Neuronal stem cell (in vitro differentiated cells): ENCODE measurements at regions not wholly inside any gene's neighbourhood (a gene's known extent, or its start where the extent isn't known, plus 50 kb on each side); places are given as distances from the start of the nearest gene placed in this dataset.

ENCODE experiments used
- DNase-seq: peaks from one replicate; pipeline ENCODE4 v3.0.0-alpha.2; 2013; ENCODE audit warnings: low spot score
- H2AFZ ChIP-seq: one replicate; pipeline ENCODE4 v1.6.1; 2013; ENCODE audit warnings: mild to moderate bottlenecking, low read length, inconsistent platforms
- H2AK5ac ChIP-seq: 2 replicates; pipeline ENCODE4 v1.6.1; 2013; ENCODE audit warnings: low read depth, mild to moderate bottlenecking, inconsistent platforms, low read length, moderate library complexity, mixed read lengths
- H2BK120ac ChIP-seq: 2 replicates; pipeline ENCODE4 v1.6.1; 2013; ENCODE audit warnings: low read depth, mild to moderate bottlenecking, inconsistent platforms, low read length, moderate library complexity, mixed read lengths
- H2BK12ac ChIP-seq: one replicate; pipeline ENCODE4 v1.6.1; 2013; ENCODE audit warnings: low read length, inconsistent platforms
- H2BK15ac ChIP-seq: 2 replicates; pipeline ENCODE4 v1.6.1; 2013; ENCODE audit warnings: mild to moderate bottlenecking, low read length, inconsistent platforms, mixed read lengths
- H2BK5ac ChIP-seq: one replicate; pipeline ENCODE4 v1.6.1; 2013; ENCODE audit warnings: inconsistent platforms, mild to moderate bottlenecking, low read length, moderate library complexity
- H3K14ac ChIP-seq: one replicate; pipeline ENCODE4 v1.6.1; 2013; ENCODE audit warnings: low read length, inconsistent platforms
- H3K18ac ChIP-seq: 2 replicates; pipeline ENCODE4 v1.6.1; 2013; ENCODE audit warnings: low read length, inconsistent platforms
- H3K23ac ChIP-seq: 2 replicates; pipeline ENCODE4 v1.6.1; 2013; ENCODE audit warnings: low read depth, mild to moderate bottlenecking, mixed read lengths, low read length, inconsistent platforms; ENCODE audit not compliant: poor library complexity
- H3K27ac ChIP-seq: replicated peaks from 3 replicates; pipeline ENCODE4 v1.5.1; 2013; ENCODE audit warnings: low read length, inconsistent platforms
- H3K27me3 ChIP-seq, 3 experiments: 2 replicates each; pipeline ENCODE4 v1.6.1; 2013; ENCODE audit warnings: low read length in 3 of 3, mild to moderate bottlenecking in 2 of 3, inconsistent platforms in 1 of 3, low read depth in 1 of 3, mixed read lengths in 1 of 3, moderate library complexity in 1 of 3; ENCODE audit not compliant: control insufficient read depth in 3 of 3, insufficient read depth in 3 of 3
- H3K36me3 ChIP-seq, 2 donors: replicated peaks in 1 of 2; 2 replicates each; pipeline ENCODE4 v1.6.1; 2013; ENCODE audit warnings: low read length in 2 of 2; ENCODE audit not compliant: control insufficient read depth in 2 of 2, insufficient read depth in 2 of 2
- H3K4ac ChIP-seq: 2 replicates; pipeline ENCODE4 v1.6.1; 2013; ENCODE audit warnings: inconsistent platforms, mild to moderate bottlenecking, low read length, moderate library complexity
- H3K4me1 ChIP-seq, 2 donors: 1 replicate in 1 of 2; 2 replicates in 1 of 2; pipeline ENCODE4 v1.6.1; 2013; ENCODE audit warnings: low read length in 2 of 2, low read depth in 1 of 2; ENCODE audit not compliant: control insufficient read depth in 2 of 2, insufficient read depth in 1 of 2
- H3K4me2 ChIP-seq: one replicate; pipeline ENCODE4 v1.6.1; 2013; ENCODE audit warnings: mild to moderate bottlenecking, low read length, inconsistent platforms; ENCODE audit not compliant: insufficient read depth, poor library complexity, severe bottlenecking
- H3K4me3 ChIP-seq, 2 donors: 2 replicates each; pipeline ENCODE4 v1.5.1; 2013; ENCODE audit warnings: low read length in 2 of 2, mild to moderate bottlenecking in 2 of 2, inconsistent platforms in 1 of 2, moderate library complexity in 1 of 2
- H3K79me1 ChIP-seq: one replicate; pipeline ENCODE4 v1.6.1; 2013; ENCODE audit warnings: low read depth, mild to moderate bottlenecking, inconsistent platforms, low read length, moderate library complexity
- H3K9ac ChIP-seq: one replicate; pipeline ENCODE4 v1.6.1; 2013; ENCODE audit warnings: mild to moderate bottlenecking, low read depth, low read length, inconsistent platforms; ENCODE audit not compliant: poor library complexity
- H3K9me3 ChIP-seq, 2 donors: replicated peaks in 1 of 2; 2 replicates each; pipeline versions ENCODE3 to v1.6.1; 2013; ENCODE audit warnings: low read length in 2 of 2, mild to moderate bottlenecking in 2 of 2, inconsistent platforms in 1 of 2, low read depth in 1 of 2, mixed read lengths in 1 of 2, moderate library complexity in 1 of 2; ENCODE audit not compliant: control insufficient read depth in 2 of 2, insufficient read depth in 1 of 2
- H4K8ac ChIP-seq: one replicate; pipeline ENCODE4 v1.6.1; 2013; ENCODE audit warnings: low read depth, mild to moderate bottlenecking, inconsistent platforms, low read length, moderate library complexity
- H4K91ac ChIP-seq: one replicate; pipeline ENCODE4 v1.6.1; 2013; ENCODE audit warnings: low read length, low read depth, mild to moderate bottlenecking, inconsistent platforms; ENCODE audit not compliant: poor library complexity
- WGBS, 2 donors: extraction: QIAGEN DNeasy Blood & Tissue Kit; methylation state at CpG; one replicate each; pipeline ENCODE4 v1.1.7; 2013; ENCODE audit warnings: missing lambda C conversion rate in 2 of 2, mixed read lengths in 1 of 2; ENCODE audit not compliant: insufficient read length in 2 of 2, insufficient replicate concordance in 1 of 2; ENCODE audit errors: extremely low coverage in 2 of 2; 5-methylcytosine and 5-hydroxymethylcytosine counted together

DNA sequence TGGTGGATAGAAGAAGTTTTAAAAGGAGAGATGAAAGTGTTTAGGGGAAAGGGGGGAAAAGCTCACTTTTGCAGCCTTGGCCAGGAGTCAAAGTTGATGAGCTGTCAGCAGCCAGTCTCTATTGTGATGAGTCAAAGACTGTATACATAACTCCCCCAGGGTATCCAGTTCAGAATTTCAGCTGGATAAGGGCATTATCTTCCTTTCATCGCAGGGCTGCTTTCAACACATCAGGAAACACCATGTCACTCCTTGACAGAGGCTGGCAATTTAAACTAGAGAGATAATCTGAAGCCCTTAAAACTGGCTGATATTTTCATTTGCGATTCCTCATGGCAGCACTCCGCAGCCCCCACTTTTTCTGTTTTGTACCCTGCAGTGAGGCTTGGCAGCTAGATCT lies 328.5 kb downstream of the TBX15 start:
- Histone ChIP-seq H3K9ac (no peak overlapping the region), H3K36me3 (no peaks in the 10 kb centered on the region), H3K27me3 (no peaks in the 10 kb centered on the region), H4K91ac (no peak overlapping the region), H2BK15ac (no peak overlapping the region), H3K79me1 (no peaks in the 10 kb centered on the region), H2BK12ac (no peak overlapping the region), H3K18ac (no peak overlapping the region), H3K4me3 (no peak overlapping the region), H3K4ac (no peak overlapping the region), H3K4me2 (no peak overlapping the region), H2BK5ac (no peak overlapping the region), H2BK120ac (no peak overlapping the region), H3K27ac (no peak overlapping the region), H3K9me3 (no peaks in the 10 kb centered on the region), H2AFZ (no peak overlapping the region), H3K14ac (no peak overlapping the region), H4K8ac (no peak overlapping the region), H3K23ac (no peak overlapping the region), H2AK5ac (no peak overlapping the region), H3K4me1 (no peaks in the 10 kb centered on the region)
- DNase-seq = no peak
- no CpG with 5 or more reads among the region's 3 CpGs for WGBS, 2 donors

DNA sequence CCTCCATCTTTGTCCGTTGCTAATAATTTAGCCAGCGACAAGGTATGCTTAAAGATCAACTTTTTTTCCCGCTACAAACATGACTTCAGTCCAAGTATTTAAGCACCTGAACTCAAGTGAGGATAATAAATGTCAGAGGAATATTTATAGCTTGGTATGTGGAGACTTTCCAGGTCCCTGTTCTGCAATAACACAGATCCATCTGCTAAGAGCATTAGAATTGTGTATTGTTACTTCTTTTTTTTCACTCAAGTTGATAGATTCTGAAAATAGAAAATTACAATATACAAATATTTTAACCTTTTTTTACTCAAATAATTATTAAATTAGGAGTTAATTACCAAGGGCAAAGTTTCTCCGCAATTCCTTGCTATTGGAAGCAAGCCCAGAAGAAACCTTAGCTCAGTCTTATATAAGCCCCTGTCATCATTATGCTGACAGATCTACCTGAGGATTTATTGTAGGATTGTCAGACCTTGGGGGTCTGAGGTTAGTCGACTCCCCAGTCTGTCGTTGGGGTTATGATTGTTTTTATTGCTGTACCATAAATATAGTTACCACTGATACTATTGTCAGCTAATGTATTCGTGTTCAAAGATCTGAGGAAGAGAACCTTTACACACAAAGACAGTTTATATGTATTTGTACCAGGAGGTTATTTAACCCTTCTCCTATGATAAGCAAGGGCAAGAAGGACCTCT lies 337.9 kb downstream of the TBX15 start:
- no CpG with 5 or more reads among the region's 7 CpGs for WGBS, 2 donors
- H3K9ac ChIP-seq = no peak overlapping the region

DNA sequence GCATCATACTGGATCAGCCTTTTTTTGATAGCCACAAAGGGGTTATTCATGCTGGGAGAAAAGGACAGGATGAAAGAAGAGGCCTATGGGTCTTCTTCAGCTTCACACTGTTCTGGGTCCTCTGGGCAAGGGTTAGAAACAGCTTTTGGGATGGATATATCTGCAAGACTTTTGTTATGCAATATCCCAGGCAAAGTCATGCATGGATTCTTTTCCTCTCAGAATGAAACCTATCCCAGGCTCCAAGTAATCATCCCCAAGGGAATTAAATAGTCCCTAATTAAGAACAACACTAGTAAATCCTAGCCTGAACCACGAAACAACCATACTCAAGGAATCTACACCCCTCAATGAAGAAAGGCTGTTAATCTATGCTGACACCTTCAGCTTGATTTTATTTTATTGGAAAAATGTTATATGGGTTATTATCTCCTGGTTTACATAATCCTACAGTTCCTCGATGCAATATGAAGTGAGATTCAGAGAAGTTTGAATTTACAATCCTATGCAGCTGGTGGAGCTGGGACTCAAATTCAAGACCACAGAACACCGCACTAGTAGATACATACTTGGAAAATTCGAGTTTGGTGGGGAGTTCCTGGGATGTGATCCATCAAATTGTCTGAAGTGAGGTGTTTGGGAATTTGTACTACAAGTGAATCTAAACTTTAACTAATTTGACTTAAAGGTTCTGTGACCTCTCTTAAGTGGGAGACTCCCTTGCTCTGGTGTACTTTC lies 338.6 kb downstream of the TBX15 start:
- no peak overlapping the region for H2AFZ ChIP-seq
- H3K27ac ChIP-seq = no peak overlapping the region
- H3K79me1 ChIP-seq = no peaks in the 10 kb centered on the region

More for the DNA sequence above, 337.9 kb downstream of the TBX15 start:
- Histone ChIP-seq H3K18ac (no peak overlapping the region), H3K4me1 (no peaks in the 10 kb centered on the region), H3K14ac (no peak overlapping the region), H2BK120ac (no peak overlapping the region), H3K23ac (no peak overlapping the region), H3K27me3 (no peaks in the 10 kb centered on the region), H2BK12ac (no peak overlapping the region), H2AFZ (no peak overlapping the region), H3K9me3 (no peaks in the 10 kb centered on the region), H4K91ac (no peak overlapping the region), H3K36me3 (no peaks in the 10 kb centered on the region), H3K79me1 (no peaks in the 10 kb centered on the region), H3K4ac (no peak overlapping the region), H2BK5ac (no peak overlapping the region), H3K4me3 (no peak overlapping the region), H3K4me2 (no peak overlapping the region), H3K27ac (no peak overlapping the region), H2BK15ac (no peak overlapping the region), H2AK5ac (no peak overlapping the region), H4K8ac (no peak overlapping the region)
- DNase-seq = no peak

DNA sequence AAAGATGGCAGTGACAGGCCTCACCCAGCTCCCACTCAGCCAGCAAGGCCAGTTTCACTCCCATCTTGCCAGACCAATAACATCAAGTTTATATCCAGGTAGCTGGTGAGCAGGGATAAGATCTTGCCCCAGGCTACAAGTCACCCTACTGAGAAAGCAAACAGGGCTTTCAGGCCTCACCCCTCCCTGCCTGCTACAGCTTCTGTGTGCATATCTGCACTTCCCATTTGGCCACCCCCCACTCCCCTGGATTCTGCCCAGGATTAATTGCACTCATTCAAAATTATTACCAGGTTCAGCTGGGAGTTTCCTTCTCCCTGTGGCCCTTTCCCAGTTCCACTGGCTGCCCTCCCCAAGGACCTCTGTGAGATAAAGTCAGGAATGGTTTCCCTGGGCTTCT lies 352.1 kb downstream of the TBX15 start:
- no peak overlapping the region for H3K4me2 ChIP-seq

More for the DNA sequence above, 338.6 kb downstream of the TBX15 start:
- Histone ChIP-seq H3K36me3 (no peaks in the 10 kb centered on the region), H3K4me1 (no peaks in the 10 kb centered on the region), H2BK12ac (no peak overlapping the region), H2AK5ac (no peak overlapping the region), H3K27me3 (no peaks in the 10 kb centered on the region), H2BK15ac (no peak overlapping the region), H3K18ac (no peak overlapping the region), H3K4me2 (no peak overlapping the region), H2BK5ac (no peak overlapping the region), H3K14ac (no peak overlapping the region), H3K9me3 (no peaks in the 10 kb centered on the region), H3K9ac (no peak overlapping the region), H4K91ac (no peak overlapping the region), H3K4me3 (no peak overlapping the region), H3K23ac (no peak overlapping the region), H4K8ac (no peak overlapping the region), H3K4ac (no peak overlapping the region), H2BK120ac (no peak overlapping the region)
- no CpG with 5 or more reads among the region's 4 CpGs for WGBS, 2 donors
- DNase-seq = no peak

More for the DNA sequence above, 352.1 kb downstream of the TBX15 start:
- Histone ChIP-seq H2AK5ac (no peak overlapping the region), H3K4ac (no peak overlapping the region), H2BK12ac (no peak overlapping the region), H3K79me1 (no peaks in the 10 kb centered on the region), H3K9ac (no peak overlapping the region), H3K9me3 (no peaks in the 10 kb centered on the region), H2BK15ac (no peak overlapping the region), H3K36me3 (no peaks in the 10 kb centered on the region), H4K91ac (no peak overlapping the region), H3K23ac (no peak overlapping the region), H2BK120ac (no peak overlapping the region), H4K8ac (no peak overlapping the region), H3K14ac (no peak overlapping the region), H2BK5ac (no peak overlapping the region), H3K18ac (no peak overlapping the region), H2AFZ (no peak overlapping the region), H3K27me3 (no peaks in the 10 kb centered on the region), H3K4me1 (no peaks in the 10 kb centered on the region), H3K27ac (no peak overlapping the region), H3K4me3 (no peak overlapping the region)
- no peak for DNase-seq
